IMR-90 (cell line): ENCODE measurements at regions not wholly inside any gene's neighbourhood (a gene's known extent, or its start where the extent isn't known, plus 50 kb on each side); places are given as distances from the start of the nearest gene placed in this dataset.

Experiments
- ATAC-seq: fragments of 200-7000 bp; cut with Tn5 transposase; 2 replicates; pipeline ENCODE4 v1.9.1; 2020; ENCODE audit warnings: low read depth, mild to moderate bottlenecking, moderate library complexity
- BruUV-seq: library from RNA; stranded (reverse); fragments of 400-500 nt; replicated peaks from 2 replicates; lab custom pipeline; 2021; lab: Mats Ljungman, UMichigan
- CTCF ChIA-PET: fragments of 300-600 bp; formaldehyde crosslinking; extraction: SDS; loops from one replicate; lab custom pipeline; 2021; ENCODE audit warnings: antibody characterized with exemption; lab: Yijun Ruan, JAX
- POLR2A ChIA-PET: fragments of 300-600 bp; sonication (Branson Sonifier 250); formaldehyde crosslinking; loops from one replicate; lab custom pipeline; 2022; ENCODE audit warnings: antibody characterized with exemption; ENCODE audit not compliant: unreplicated experiment; lab: Charles Lee
- DNase-seq: peaks from one replicate; pipeline ENCODE4 v3.0.0; 2013
- H2AFZ ChIP-seq: replicated peaks from 2 replicates; pipeline ENCODE3; 2013; ENCODE audit warnings: low read length, mild to moderate bottlenecking; ENCODE audit not compliant: poor library complexity
- H2AK5ac ChIP-seq: 2 replicates; pipeline ENCODE4 v1.6.1; 2013; ENCODE audit warnings: low read depth, low read length, inconsistent platforms
- H2AK9ac ChIP-seq: replicated peaks from 2 replicates; pipeline ENCODE3; 2013; ENCODE audit warnings: mild to moderate bottlenecking, low read depth, low read length, moderate library complexity; ENCODE audit not compliant: poor library complexity
- H2BK120ac ChIP-seq: 2 replicates; pipeline ENCODE4 v1.6.1; 2013; ENCODE audit warnings: low read depth, low read length, inconsistent platforms
- H2BK15ac ChIP-seq: 3 replicates; pipeline ENCODE4 v1.6.1; 2013; ENCODE audit warnings: low read depth, low read length, inconsistent platforms
- H2BK20ac ChIP-seq: 2 replicates; pipeline ENCODE4 v1.6.1; 2013; ENCODE audit warnings: low read depth, mild to moderate bottlenecking, inconsistent platforms, low read length, moderate library complexity
- H2BK5ac ChIP-seq: 2 replicates; pipeline ENCODE4 v1.6.1; 2013; ENCODE audit warnings: mild to moderate bottlenecking, low read depth, low read length, inconsistent platforms; ENCODE audit not compliant: poor library complexity, severe bottlenecking
- H3K14ac ChIP-seq: replicated peaks from 2 replicates; pipeline ENCODE4 v1.6.1; 2013; ENCODE audit warnings: low read depth, low read length, inconsistent platforms
- H3K18ac ChIP-seq: 2 replicates; pipeline ENCODE4 v1.6.1; 2013; ENCODE audit warnings: low read depth, low read length, control low read depth
- H3K23ac ChIP-seq: 2 replicates; pipeline ENCODE4 v1.6.1; 2013; ENCODE audit warnings: low read depth, low read length, inconsistent platforms
- H3K27ac ChIP-seq: 2 replicates; pipeline ENCODE4 v1.5.1; 2013; ENCODE audit warnings: mild to moderate bottlenecking, control low read depth, low read length; ENCODE audit not compliant: insufficient read depth
- H3K27me3 ChIP-seq: 2 replicates; pipeline ENCODE4 v1.6.1; 2013; ENCODE audit warnings: low read length; ENCODE audit not compliant: control insufficient read depth, insufficient read depth
- H3K36me3 ChIP-seq: 2 replicates; pipeline ENCODE4 v1.6.1; 2013; ENCODE audit warnings: low read length, mixed read lengths; ENCODE audit not compliant: control insufficient read depth, insufficient read depth
- H3K4ac ChIP-seq: 2 replicates; pipeline ENCODE4 v1.6.1; 2013; ENCODE audit warnings: low read depth, low read length, inconsistent platforms
- H3K4me1 ChIP-seq: 2 replicates; pipeline ENCODE4 v1.6.1; 2013; ENCODE audit warnings: low read length, mixed read lengths; ENCODE audit not compliant: control insufficient read depth, insufficient read depth
- H3K4me2 ChIP-seq: 2 replicates; pipeline ENCODE4 v1.6.1; 2013; ENCODE audit warnings: low read depth, mild to moderate bottlenecking, control low read depth, low read length, moderate library complexity
- H3K4me3 ChIP-seq: 2 replicates; pipeline ENCODE4 v1.5.1; 2013; ENCODE audit warnings: low read depth, mild to moderate bottlenecking, control low read depth, low read length, moderate library complexity; ENCODE audit not compliant: insufficient read depth
- H3K56ac ChIP-seq: 2 replicates; pipeline ENCODE4 v1.6.1; 2013; ENCODE audit warnings: low read length, inconsistent platforms; ENCODE audit not compliant: insufficient read depth; ENCODE audit errors: extremely low read depth
- H3K79me1 ChIP-seq, 2 experiments: 2 replicates each; pipeline ENCODE4 v1.6.1; 2013; ENCODE audit warnings: low read length in 2 of 2, inconsistent platforms in 1 of 2, low read depth in 1 of 2
- H3K9ac ChIP-seq: 2 replicates; pipeline ENCODE4 v1.6.1; 2013; ENCODE audit warnings: low read depth, low read length, control low read depth
- H3K9me1 ChIP-seq: 2 replicates; pipeline ENCODE4 v1.6.1; 2013; ENCODE audit warnings: low read length, inconsistent platforms; ENCODE audit not compliant: insufficient read depth
- H3K9me3 ChIP-seq: 2 replicates; pipeline ENCODE4 v1.6.1; 2013; ENCODE audit warnings: low read length; ENCODE audit not compliant: control insufficient read depth, insufficient read depth
- H4K20me1 ChIP-seq: 2 replicates; pipeline ENCODE4 v1.6.1; 2013; ENCODE audit warnings: low read length, inconsistent platforms; ENCODE audit not compliant: insufficient read depth
- H4K5ac ChIP-seq: 2 replicates; pipeline ENCODE4 v1.6.1; 2013; ENCODE audit warnings: mild to moderate bottlenecking, low read depth, low read length, control low read depth
- H4K8ac ChIP-seq, 2 experiments: 2 replicates each; pipeline ENCODE4 v1.6.1; 2013; ENCODE audit warnings: low read depth in 2 of 2, low read length in 2 of 2, control low read depth in 1 of 2, inconsistent platforms in 1 of 2
- H4K91ac ChIP-seq: 2 replicates; pipeline ENCODE4 v1.6.1; 2013; ENCODE audit warnings: low read depth, low read length, inconsistent platforms; ENCODE audit not compliant: insufficient read depth
- CEBPB ChIP-seq: IDR thresholded peaks from 2 replicates; pipeline ENCODE4 v1.6.1; 2012; ENCODE audit warnings: low read depth, low read length, improper control_type of control experiment
- MAFK ChIP-seq: IDR thresholded peaks from 2 replicates; pipeline ENCODE4 v1.6.1; 2012; ENCODE audit warnings: low read depth, low read length, improper control_type of control experiment
- POLR2A ChIP-seq: IDR thresholded peaks from 2 replicates; pipeline ENCODE4 v1.6.1; 2012; ENCODE audit warnings: mild to moderate bottlenecking, low read depth, low read length
- WGBS, 2 experiments: methylation state at CpG; one replicate each; pipeline versions ENCODE4 v1.1.5 to v1.1.7; 2013; ENCODE audit warnings: missing lambda C conversion rate in 2 of 2; ENCODE audit not compliant: insufficient read length in 1 of 2; ENCODE audit errors: extremely low coverage in 2 of 2; 5-methylcytosine and 5-hydroxymethylcytosine counted together
- dilution Hi-C: fragments of 300-500 bp; cut with HindIII; formaldehyde crosslinking; loops from one replicate; pipeline ENCODE4 v1.14.3; 2018; ENCODE audit warnings: low sequenced_read_pairs; ENCODE audit not compliant: unreplicated experiment
- in situ Hi-C: fragments of 300-500 bp; cut with MboI; formaldehyde crosslinking; loops from 3 replicates; pipeline ENCODE4 v1.14.3; 2019; ENCODE audit warnings: low sequenced_read_pairs, inconsistent platforms, mixed read lengths
- intact Hi-C: fragments of 100-400 bp; cut with micrococcal nuclease; formaldehyde crosslinking; loops from 2 replicates; pipeline ENCODE4 v1.10.0; 2022

GRCh38 chr14:83280719-83281118 lies 1747.1 kb upstream of the SEL1L start:
- H2AK9ac ChIP-seq, result no peak overlapping the region
- H3K4ac ChIP-seq, result no peak overlapping the region
- whole genome bisulfite sequencing, 2 experiments, result no CpG with 5 or more reads among the region's 4 CpGs
- H3K27ac ChIP-seq, result no peak overlapping the region
- no peaks in the 10 kb centered on the region for H3K79me1 ChIP-seq
- H3K14ac ChIP-seq, result no peak overlapping the region
- H3K27me3 ChIP-seq, result no peaks in the 10 kb centered on the region
- H2BK120ac ChIP-seq, result no peak overlapping the region
- no peaks in the 10 kb centered on the region for H4K20me1 ChIP-seq
- H2AK5ac ChIP-seq, result no peak overlapping the region
- no peak overlapping the region for H3K18ac ChIP-seq
- H3K9me1 ChIP-seq, result no peaks in the 10 kb centered on the region
- no peak overlapping the region for H4K8ac ChIP-seq
- H4K91ac ChIP-seq, result no peak overlapping the region
- ATAC-seq (no peak), DNase-seq (no peak)
- ChIA-PET CTCF (no interaction called here), POLR2A (no interaction called here)
- no peaks in the 10 kb centered on the region for H3K4me1 ChIP-seq
- no peak overlapping the region for H2BK15ac ChIP-seq
- H3K9ac ChIP-seq, result no peak overlapping the region
- no TSS peak for BruUV-seq
- H3K23ac ChIP-seq, result no peak overlapping the region
- no peak overlapping the region for H4K5ac ChIP-seq
- H3K36me3 ChIP-seq, result no peaks in the 10 kb centered on the region
- H2BK5ac ChIP-seq, result no peak overlapping the region
- H3K9me3 ChIP-seq, result peaks cover 2% of the 10 kb centered on the region; the same call in 1 of the 2 replicates
- dilution Hi-C loops (no loop called here), intact Hi-C loops (no loop called here), in situ Hi-C loops (no loop called here)
- no peak overlapping the region for H3K56ac ChIP-seq
- no peak overlapping the region for H3K4me2 ChIP-seq
- TF ChIP-seq POLR2A (no peak), CEBPB (no peak), MAFK (no peak)
- H2AFZ ChIP-seq, result no peak overlapping the region
- H3K4me3 ChIP-seq, result no peak overlapping the region
- no peak overlapping the region for H2BK20ac ChIP-seq
